GM23248 (cell line): ENCODE measurements at regions not wholly inside any gene's neighbourhood (a gene's known extent, or its start where the extent isn't known, plus 50 kb on each side); places are given as distances from the start of the nearest gene placed in this dataset.
"Not testable (repeated sequence)": the region's sequence is repeated elsewhere in the genome, so short reads cannot be mapped to it uniquely, and the experiment has no call there.

Experiments
- DNase-seq: peaks from one replicate; pipeline ENCODE4 v3.0.0-alpha.2; 2015
- H2AFZ ChIP-seq: fragments of 200-600 bp; sonication (generic); 2 replicates; pipeline ENCODE4 v1.6.1; 2016; ENCODE audit warnings: antibody characterized with exemption
- H3F3A ChIP-seq: fragments of 200-600 bp; sonication (generic); 2 replicates; pipeline ENCODE4 v1.6.1; 2016; ENCODE audit warnings: mild to moderate bottlenecking, antibody characterized with exemption, mixed run types; ENCODE audit not compliant: insufficient read depth
- H3K27ac ChIP-seq: fragments of 200-600 bp; sonication (generic); 2 replicates; pipeline ENCODE4 v1.5.1; 2016; ENCODE audit warnings: mild to moderate bottlenecking
- H3K27me3 ChIP-seq: fragments of 200-600 bp; sonication (generic); replicated peaks from 2 replicates; pipeline ENCODE4 v1.6.1; 2016; ENCODE audit warnings: mild to moderate bottlenecking; ENCODE audit not compliant: insufficient read depth
- H3K36me3 ChIP-seq: fragments of 200-600 bp; sonication (generic); 2 replicates; pipeline ENCODE4 v1.6.1; 2016; ENCODE audit warnings: low read depth, mild to moderate bottlenecking
- H3K4me1 ChIP-seq: fragments of 200-600 bp; sonication (generic); 2 replicates; pipeline ENCODE4 v1.6.1; 2016; ENCODE audit warnings: mild to moderate bottlenecking; ENCODE audit not compliant: insufficient read depth
- H3K4me2 ChIP-seq: fragments of 200-600 bp; sonication (generic); one replicate; pipeline ENCODE4 v1.6.1; 2016; ENCODE audit warnings: mild to moderate bottlenecking; ENCODE audit not compliant: unreplicated experiment
- H3K4me3 ChIP-seq: fragments of 200-600 bp; sonication (generic); 2 replicates; pipeline ENCODE4 v1.5.1; 2016; ENCODE audit warnings: mild to moderate bottlenecking
- H3K79me2 ChIP-seq: fragments of 200-600 bp; sonication (generic); 2 replicates; pipeline ENCODE4 v1.6.1; 2016; ENCODE audit warnings: mild to moderate bottlenecking; ENCODE audit not compliant: insufficient read depth
- H3K9ac ChIP-seq: fragments of 200-600 bp; sonication (generic); 2 replicates; pipeline ENCODE4 v1.6.1; 2016; ENCODE audit warnings: mild to moderate bottlenecking
- H3K9me2 ChIP-seq: fragments of 200-600 bp; sonication (generic); 2 replicates; pipeline ENCODE4 v1.6.1; 2016; ENCODE audit warnings: mixed run types, mild to moderate bottlenecking, moderate library complexity; ENCODE audit not compliant: insufficient read depth
- H3K9me3 ChIP-seq: fragments of 200-600 bp; sonication (generic); one replicate; pipeline ENCODE4 v1.6.1; 2017; ENCODE audit warnings: low read depth
- H4K20me1 ChIP-seq: fragments of 200-600 bp; sonication (generic); 2 replicates; pipeline ENCODE4 v1.6.0; 2016; ENCODE audit not compliant: insufficient read depth
- EZH2 ChIP-seq: fragments of 200-600 bp; sonication (generic); IDR thresholded peaks from 2 replicates; pipeline ENCODE4 v1.6.1; 2018; ENCODE audit warnings: antibody characterized with exemption, mild to moderate bottlenecking; ENCODE audit not compliant: insufficient read depth, poor library complexity, severe bottlenecking
- EZH2phosphoT487 ChIP-seq: fragments of 200-600 bp; sonication (generic); IDR thresholded peaks from 2 replicates; pipeline ENCODE4 v1.6.1; 2018; ENCODE audit warnings: antibody characterized with exemption, moderate library complexity, mild to moderate bottlenecking, low read depth; ENCODE audit not compliant: insufficient read depth
- WGBS, 2 experiments: methylation state at CpG; one replicate each; pipeline ENCODE4 v1.1.6; 2015 to 2017; ENCODE audit warnings: low lambda C conversion rate in 2 of 2, low coverage in 1 of 2; ENCODE audit errors: missing lambda C conversion rate in 2 of 2; 5-methylcytosine and 5-hydroxymethylcytosine counted together
- in situ Hi-C: fragments of 300-500 bp; cut with MboI; formaldehyde crosslinking; loops from 2 replicates; pipeline ENCODE4 v1.15.0; 2020

GRCh38 chr10:118430190-118430589, 88.1 kb upstream of the FAM204A start:
- TF ChIP-seq EZH2phosphoT487: no peak
- no peak for TF ChIP-seq EZH2

GRCh38 chr10:118423800-118424442, 81.8 kb upstream of the FAM204A start:
- Histone ChIP-seq H3K4me1 (no peaks in the 10 kb centered on the region), H3F3A (no peaks in the 10 kb centered on the region), H3K79me2 (no peaks in the 10 kb centered on the region), H3K9me2 (no peaks in the 10 kb centered on the region), H3K4me3 (peak overlapping the region; percentile 26; the same call in 1 of the 2 replicates), H3K4me2 (peak overlapping the region; percentile 65), H3K27ac (no peak overlapping the region), H3K9ac (no peak overlapping the region), H3K9me3 (no peaks in the 10 kb centered on the region), H3K27me3 (no peaks in the 10 kb centered on the region; the same call in 1 of the 2 replicates), H4K20me1 (no peaks in the 10 kb centered on the region), H2AFZ (peak overlapping the region; percentile 71), H3K36me3 (no peaks in the 10 kb centered on the region)
- TF ChIP-seq EZH2 (no peak), EZH2phosphoT487 (no peak)
- 10% methylated on average over 15 of the region's 15 CpGs for WGBS, 2 experiments
- in situ Hi-C loops: no loop called here
- DNase-seq: peak; percentile 97

More at GRCh38 chr10:118430190-118430589, 88.1 kb upstream of the FAM204A start:
- Histone ChIP-seq H3K4me2 (no peak overlapping the region), H3K79me2 (no peaks in the 10 kb centered on the region), H2AFZ (no peak overlapping the region), H3K36me3 (no peaks in the 10 kb centered on the region), H3F3A (no peaks in the 10 kb centered on the region), H3K9me3 (no peaks in the 10 kb centered on the region), H4K20me1 (no peaks in the 10 kb centered on the region), H3K9ac (no peak overlapping the region), H3K4me3 (no peak overlapping the region), H3K4me1 (no peaks in the 10 kb centered on the region), H3K27me3 (no peaks in the 10 kb centered on the region), H3K27ac (no peak overlapping the region), H3K9me2 (no peaks in the 10 kb centered on the region)
- WGBS, 2 experiments: 52 to 57% methylated on average over 6 of the region's 6 CpGs
- in situ Hi-C loops: no loop called here
- no peak for DNase-seq

GRCh38 chr10:118422241-118422640, 80.1 kb upstream of the FAM204A start:
- Histone ChIP-seq H3K4me1 (no peaks in the 10 kb centered on the region), H3K9me2 (no peaks in the 10 kb centered on the region), H3K36me3 (no peaks in the 10 kb centered on the region), H3K4me3 (no peak overlapping the region), H3K27me3 (no peaks in the 10 kb centered on the region; the same call in 1 of the 2 replicates), H3K9me3 (no peaks in the 10 kb centered on the region), H3K4me2 (no peak overlapping the region), H3K27ac (no peak overlapping the region), H3K9ac (no peak overlapping the region), H4K20me1 (no peaks in the 10 kb centered on the region), H2AFZ (no peak overlapping the region), H3F3A (no peaks in the 10 kb centered on the region), H3K79me2 (no peaks in the 10 kb centered on the region)
- WGBS, 2 experiments: 77 to 78% methylated on average over 7 of the region's 7 CpGs
- no peak for DNase-seq
- in situ Hi-C loops: no loop called here
- TF ChIP-seq EZH2: no peak
- no peak for TF ChIP-seq EZH2phosphoT487

GRCh38 chr10:118420049-118420448, 77.9 kb upstream of the FAM204A start:
- peaks cover 15% of the 10 kb centered on the region for H3K27me3 ChIP-seq
- H3K4me1 ChIP-seq, H3K9me3 ChIP-seq, H3K27ac ChIP-seq, H4K20me1 ChIP-seq, H3F3A ChIP-seq, DNase-seq, H3K9ac ChIP-seq, H3K4me2 ChIP-seq, H3K9me2 ChIP-seq, H3K4me3 ChIP-seq, H2AFZ ChIP-seq, H3K79me2 ChIP-seq, H3K36me3 ChIP-seq, in situ Hi-C loops: not testable (repeated sequence)
- 47 to 48% methylated on average over 2 of the region's 2 CpGs for WGBS, 2 experiments

GRCh38 chr10:118412932-118413331, 70.8 kb upstream of the FAM204A start:
- Histone ChIP-seq H2AFZ (no peak overlapping the region), H3K79me2 (no peaks in the 10 kb centered on the region), H3K27me3 (peaks cover 44% of the 10 kb centered on the region), H3K9me3 (no peaks in the 10 kb centered on the region), H3F3A (no peaks in the 10 kb centered on the region), H3K4me2 (no peak overlapping the region), H3K9me2 (no peaks in the 10 kb centered on the region), H3K36me3 (no peaks in the 10 kb centered on the region), H3K27ac (no peak overlapping the region), H3K4me1 (no peaks in the 10 kb centered on the region), H3K9ac (no peak overlapping the region), H4K20me1 (no peaks in the 10 kb centered on the region), H3K4me3 (no peak overlapping the region)
- in situ Hi-C loops: no loop called here
- TF ChIP-seq EZH2phosphoT487 (no peak), EZH2 (no peak)
- DNase-seq: no peak
- WGBS, 2 experiments: 47 to 49% methylated on average over 8 of the region's 8 CpGs
